ENCODE measurements at regions not wholly inside any gene's neighbourhood (a gene's known extent, or its start where the extent isn't known, plus 50 kb on each side); places are given as distances from the start of the nearest gene placed in this dataset.

- DNase-seq (ENCODE audit: low read depth), result no peak
Observed at GRCh38 chr2:155309483-155309882, 611.0 kb downstream of the KCNJ3 start.

DNA sequence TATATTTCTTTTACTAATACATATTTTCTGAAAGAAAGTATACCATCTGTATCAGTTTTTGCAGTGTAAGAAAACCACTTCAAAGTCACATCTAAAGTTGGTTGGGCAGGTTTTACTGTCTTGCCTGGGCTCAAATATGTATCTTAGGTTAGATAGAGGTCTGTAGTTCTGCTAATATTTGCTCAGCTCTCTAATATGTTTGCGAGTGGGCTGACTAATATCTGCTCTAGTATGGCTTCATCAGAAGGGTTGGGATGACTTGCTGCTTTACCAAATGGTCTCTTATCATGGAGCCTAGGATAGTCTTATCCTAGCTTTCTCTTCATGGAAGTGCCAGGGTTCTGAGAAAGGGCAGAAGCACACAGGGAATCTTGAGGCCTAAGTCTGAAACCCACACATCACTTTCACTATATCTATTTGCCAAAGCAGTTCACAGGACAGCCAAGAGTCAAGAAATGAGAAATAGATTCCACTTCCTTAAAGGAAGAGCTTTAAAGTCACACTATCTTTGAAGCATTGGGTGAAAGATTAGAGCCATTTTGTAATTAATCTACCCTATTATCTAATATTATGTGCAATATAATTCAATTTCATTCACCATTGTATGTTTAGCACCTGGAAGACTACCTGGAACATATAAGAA lies 610.0 kb downstream of the KCNJ3 start:
- DNase-seq (ENCODE audit: low read depth), result no peak

- no peak for DNase-seq (ENCODE audit: low read depth)
Observed at GRCh38 chr2:155301221-155301620, 602.7 kb downstream of the KCNJ3 start.

GRCh38 chr2:155298001-155298400 lies 599.5 kb downstream of the KCNJ3 start:
- DNase-seq (ENCODE audit: low read depth), result no peak

- no peak for DNase-seq (ENCODE audit: low read depth)
Observed at GRCh38 chr2:155294358-155294757, 595.9 kb downstream of the KCNJ3 start.

DNA sequence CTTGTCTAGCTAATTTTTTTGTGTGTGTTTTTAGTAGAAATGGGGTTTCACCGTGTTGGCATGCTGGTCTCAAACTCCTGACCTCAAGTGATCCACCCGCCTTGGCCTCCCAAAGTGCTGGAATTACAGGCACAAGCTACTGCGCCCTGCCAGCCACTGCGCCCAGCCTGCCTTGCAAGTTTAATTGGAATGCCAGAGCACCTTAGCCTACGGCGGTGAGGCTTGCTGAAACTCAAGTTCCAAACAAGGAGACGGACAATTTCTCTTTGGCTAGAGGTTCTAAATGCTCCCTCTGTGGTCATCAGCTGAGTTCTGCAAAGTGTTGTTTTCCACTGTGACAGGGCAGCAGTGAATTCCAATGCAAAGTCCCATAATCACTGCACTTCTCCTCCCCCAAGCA lies 583.4 kb downstream of the KCNJ3 start:
- no peak for DNase-seq (ENCODE audit: low read depth)

GRCh38 chr2:155273323-155273722 lies 574.8 kb downstream of the KCNJ3 start:
- no peak for DNase-seq (ENCODE audit: low read depth)

GRCh38 chr2:155266583-155266982 lies 568.1 kb downstream of the KCNJ3 start:
- DNase-seq (ENCODE audit: low read depth), result no peak

DNA sequence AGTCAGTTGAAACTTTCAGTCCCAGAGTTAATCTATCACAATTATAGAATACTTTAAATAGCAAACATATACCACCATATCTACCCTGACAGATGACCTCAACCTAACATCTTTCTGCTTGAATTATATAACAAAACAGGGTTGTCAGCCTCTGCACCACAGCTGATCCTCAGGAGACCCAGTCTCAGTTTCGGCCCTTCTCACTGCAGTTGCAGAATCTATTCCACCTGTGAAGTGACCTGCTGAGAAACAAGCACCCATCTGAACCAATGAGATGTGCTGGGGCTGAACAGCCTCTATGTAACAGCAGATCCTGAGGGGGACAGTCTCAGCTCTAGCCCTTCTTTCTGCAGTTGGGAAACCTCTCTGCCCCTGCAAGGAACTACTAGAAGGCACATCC lies 567.6 kb downstream of the KCNJ3 start:
- DNase-seq (ENCODE audit: low read depth), result no peak

- DNase-seq (ENCODE audit: low read depth), result no peak
Observed at GRCh38 chr2:155256803-155257202, 558.3 kb downstream of the KCNJ3 start.

- DNase-seq (ENCODE audit: low read depth), result peak; percentile 8
Observed at GRCh38 chr2:155250800-155251199, 552.3 kb downstream of the KCNJ3 start.

- no peak for DNase-seq (ENCODE audit: low read depth)
Observed at GRCh38 chr2:155240176-155240575, 541.7 kb downstream of the KCNJ3 start.

DNA sequence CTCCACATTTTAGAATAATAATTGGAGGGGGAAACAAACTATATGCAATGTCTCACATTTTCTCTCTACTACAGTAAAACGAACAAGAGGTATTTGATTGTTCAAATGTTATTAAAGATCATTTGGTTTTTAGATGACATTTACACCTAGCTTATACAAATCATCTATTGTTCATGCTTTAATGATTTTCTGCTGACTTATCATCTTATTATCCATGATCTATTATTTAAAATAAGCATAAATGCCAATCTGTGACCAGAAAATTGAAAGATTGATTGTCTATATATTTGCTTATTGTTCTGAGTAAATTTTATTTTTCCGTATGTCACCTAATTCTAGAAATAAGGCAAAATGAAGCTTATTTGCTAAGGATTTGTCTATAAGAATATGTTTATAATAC lies 537.2 kb downstream of the KCNJ3 start:
- no peak for DNase-seq (ENCODE audit: low read depth)

GRCh38 chr2:155223781-155224406 lies 525.4 kb downstream of the KCNJ3 start:
- peak; percentile 2 for DNase-seq (ENCODE audit: low read depth)

DNA sequence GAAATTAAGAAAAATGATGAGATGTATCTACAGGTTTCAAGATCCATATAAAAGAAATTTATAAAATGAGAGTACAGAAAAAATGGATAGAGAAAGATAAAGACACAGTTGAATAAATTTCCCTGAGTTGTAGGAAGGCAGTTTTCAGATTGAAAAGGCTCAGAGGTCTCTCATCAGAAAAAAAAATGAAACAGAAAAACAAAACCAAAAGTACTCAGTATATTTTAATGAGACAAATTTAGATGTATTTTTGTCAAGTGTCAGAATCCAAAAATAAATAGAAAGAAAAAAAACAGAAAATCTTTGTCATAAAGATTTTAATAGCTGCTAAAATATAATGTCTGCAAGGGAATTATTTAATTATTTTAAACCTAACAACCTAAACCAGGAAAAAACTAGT lies 520.5 kb downstream of the KCNJ3 start:
- no peak for DNase-seq (ENCODE audit: low read depth)

DNA sequence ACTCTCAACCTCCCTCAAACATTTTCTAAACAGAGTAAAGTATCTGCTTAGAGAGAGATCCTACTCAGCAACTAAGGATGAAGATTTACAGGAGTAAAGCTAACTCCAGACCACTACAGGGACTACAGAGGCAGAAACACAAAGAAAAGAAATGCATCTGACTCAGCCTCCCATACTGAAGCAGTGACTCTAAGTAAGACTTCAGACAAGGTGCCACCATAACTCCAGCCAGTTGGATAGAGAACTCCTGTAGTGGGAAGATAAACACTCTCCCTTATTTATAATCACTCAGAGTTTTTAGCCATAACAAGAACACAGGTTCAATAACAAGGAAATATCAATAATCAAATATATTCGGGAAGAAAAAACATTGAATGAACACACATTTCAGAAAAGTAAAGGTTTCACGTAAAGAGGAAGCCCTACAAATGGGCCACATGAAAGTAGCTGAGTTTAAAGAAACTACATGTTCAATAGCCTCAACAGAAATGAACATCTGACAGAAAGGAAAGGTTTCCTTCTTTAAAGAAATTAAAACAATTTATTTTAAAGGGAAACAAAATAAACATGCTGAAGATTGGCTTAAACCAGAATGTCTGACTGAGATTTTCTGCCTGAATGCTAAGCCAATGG lies 519.9 kb downstream of the KCNJ3 start:
- DNase-seq (ENCODE audit: low read depth), result no peak

DNA sequence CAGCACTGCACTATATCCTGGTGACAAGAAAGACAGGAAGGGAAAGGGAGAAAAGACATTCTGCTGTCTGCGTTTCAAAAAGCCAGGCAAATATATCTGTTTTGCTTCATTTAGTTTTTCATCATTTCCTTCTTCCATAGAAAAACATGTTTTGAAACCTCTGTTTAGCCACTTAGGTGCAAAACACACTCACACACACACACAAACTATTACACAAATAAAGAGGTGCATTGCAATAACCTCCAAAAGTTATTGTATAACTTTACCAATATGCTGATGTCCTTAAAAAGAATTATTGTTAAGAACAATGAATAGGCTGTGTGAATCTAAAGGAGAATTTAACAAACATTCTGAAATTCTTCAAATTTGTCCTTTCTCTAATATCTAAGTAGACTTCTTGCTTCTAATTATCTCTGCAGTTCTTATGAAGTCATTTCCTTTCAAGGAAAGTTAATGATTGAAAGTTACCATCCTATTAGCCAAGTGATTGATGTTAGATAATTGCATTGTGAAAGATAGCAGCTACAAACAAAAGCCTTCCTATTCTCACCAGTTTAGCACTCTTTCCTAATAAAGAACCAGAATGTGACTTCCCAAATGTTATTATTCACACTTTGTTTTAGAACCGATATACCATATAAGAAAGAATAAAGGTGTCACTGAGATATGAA lies 516.7 kb downstream of the KCNJ3 start:
- DNase-seq (ENCODE audit: low read depth), result no peak

DNA sequence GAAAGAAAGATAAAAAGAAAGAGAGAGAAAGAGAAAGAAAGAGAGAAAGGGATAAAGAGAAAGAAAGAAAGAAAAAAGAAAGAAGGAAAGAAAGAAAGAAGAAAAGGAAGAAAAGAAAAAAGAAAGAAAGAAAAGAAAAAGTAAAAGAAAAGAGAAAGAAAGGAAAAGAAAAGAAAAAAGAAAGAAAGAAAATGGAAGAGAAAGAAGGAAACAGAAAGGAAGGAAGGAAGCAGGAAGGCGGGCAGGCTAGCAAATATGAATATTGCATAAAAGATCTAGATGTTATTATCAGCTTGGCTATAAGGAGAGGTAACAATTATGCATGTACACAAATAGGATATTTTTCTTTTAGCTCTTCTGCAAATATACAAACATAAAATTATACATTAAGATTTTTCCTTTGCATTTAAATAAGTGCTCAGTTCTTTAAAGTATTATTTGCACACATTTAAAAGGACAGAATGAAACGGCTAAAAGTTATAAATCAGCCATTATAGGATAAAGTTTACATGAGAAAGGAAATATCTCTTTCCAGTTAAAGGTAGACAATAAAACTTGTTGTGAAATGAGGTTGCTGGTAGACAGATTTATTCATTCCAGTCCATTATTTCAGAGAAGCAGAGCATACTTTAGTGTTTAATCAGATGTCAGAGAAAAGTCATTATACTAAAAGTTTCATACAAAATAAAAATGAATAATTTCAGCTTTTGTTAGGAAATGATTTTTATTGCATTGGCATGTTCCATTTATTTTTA lies 511.4 kb downstream of the KCNJ3 start:
- no peak for DNase-seq (ENCODE audit: low read depth)

- no peak for DNase-seq (ENCODE audit: low read depth)
Observed at GRCh38 chr2:155203178-155203577, 504.7 kb downstream of the KCNJ3 start.

- DNase-seq (ENCODE audit: low read depth), result no peak
Observed at GRCh38 chr2:155200753-155201152, 502.3 kb downstream of the KCNJ3 start.

GRCh38 chr2:155190342-155190741 lies 491.8 kb downstream of the KCNJ3 start:
- no peak for DNase-seq (ENCODE audit: low read depth)

- no peak for DNase-seq (ENCODE audit: low read depth)
Observed at GRCh38 chr2:155178921-155179320, 480.4 kb downstream of the KCNJ3 start.

All from RPMI7951 (cell line).